ENCODE measurements at regions not wholly inside any gene's neighbourhood (a gene's known extent, or its start where the extent isn't known, plus 50 kb on each side); places are given as distances from the start of the nearest gene placed in this dataset.
"Not testable (repeated sequence)": the region's sequence is repeated elsewhere in the genome, so short reads cannot be mapped to it uniquely, and the experiment has no call there.

- H3K27me3 ChIP-seq = no peaks in the 10 kb centered on the region
- TF ChIP-seq POLR2A (IDR thresholded peaks at IDR 0.05) (no peak), CTCF (IDR thresholded peaks at IDR 0.05) (no peak)
- WGBS, 2 donors = 65 to 77% methylated on average over 2 of the region's 2 CpGs
- H3K4me1 ChIP-seq = no peaks in the 10 kb centered on the region
- no peak overlapping the region for H3K4me3 ChIP-seq (replicated peaks in 1 of 3)
- H3K27ac ChIP-seq = no peak overlapping the region
- DNase-seq = no peak
- H3K36me3 ChIP-seq = no peaks in the 10 kb centered on the region
- intact Hi-C loops (cut with DNase I) = no loop called here
- H3K9me3 ChIP-seq = no peaks in the 10 kb centered on the region
Observed at GRCh38 chr17:20926532-20926931, 116.3 kb downstream of the USP22 start.

DNA sequence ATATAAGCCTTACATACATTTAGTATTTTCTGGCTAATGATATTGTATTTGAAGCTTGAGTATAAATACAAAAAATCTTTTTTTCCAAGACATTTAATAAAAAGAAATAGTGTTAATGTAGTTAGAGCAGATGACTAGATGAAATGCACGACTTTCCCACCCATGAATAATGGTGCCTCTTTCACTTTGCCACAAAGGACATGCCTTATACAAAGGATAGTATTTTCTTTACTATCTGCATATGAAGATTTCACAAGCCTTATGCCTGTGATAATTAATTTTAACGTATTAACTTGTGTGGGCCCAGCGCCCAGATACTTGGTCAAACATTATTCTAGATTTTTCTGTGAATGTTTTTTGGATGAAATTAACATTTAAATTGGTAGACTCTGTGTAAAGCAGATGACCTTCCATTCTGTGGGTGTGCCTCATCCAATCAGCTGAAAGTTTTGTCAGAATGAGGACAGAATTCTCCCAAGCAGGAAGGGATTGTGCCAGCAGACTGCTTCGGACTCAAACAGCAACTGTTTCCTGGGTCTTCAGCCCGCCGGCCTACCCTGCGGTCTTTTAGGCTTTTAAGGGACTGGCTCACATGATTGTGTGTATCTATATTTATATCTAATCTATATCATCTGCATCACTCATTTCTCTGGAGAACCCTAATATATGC, 115.4 kb downstream of the USP22 start:
- intact Hi-C loops (cut with DNase I) = no loop called here
- Histone ChIP-seq H3K4me3 (replicated peaks in 1 of 3) (no peak overlapping the region), H3K36me3 (no peaks in the 10 kb centered on the region), H3K27ac (no peak overlapping the region), H3K9me3 (no peaks in the 10 kb centered on the region), H3K27me3 (no peaks in the 10 kb centered on the region), H3K4me1 (no peaks in the 10 kb centered on the region)
- TF ChIP-seq CTCF (IDR thresholded peaks at IDR 0.05) (no peak), POLR2A (IDR thresholded peaks at IDR 0.05) (no peak)
- WGBS, 2 donors = 78 to 86% methylated on average over 7 of the region's 7 CpGs
- no peak for DNase-seq

DNA sequence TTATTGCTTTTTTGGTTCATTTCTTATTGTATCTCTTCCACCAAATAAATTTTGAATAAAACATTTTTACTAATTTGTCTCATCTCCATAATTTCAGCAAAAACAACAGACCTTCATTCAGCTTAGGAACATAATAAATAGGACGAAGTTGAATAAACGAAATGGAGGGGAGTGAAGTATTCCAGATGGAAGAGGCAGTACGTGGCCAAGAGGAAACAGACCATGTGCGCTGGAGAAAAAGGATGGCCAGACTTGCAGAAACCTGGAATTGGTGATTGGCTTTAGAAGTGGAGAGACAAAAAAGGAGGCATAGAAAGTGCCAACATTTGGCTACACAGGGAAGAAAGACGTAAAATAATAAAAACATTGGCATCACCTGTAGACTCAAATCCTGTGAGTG, 113.5 kb downstream of the USP22 start:
- Histone ChIP-seq H3K36me3 (no peaks in the 10 kb centered on the region), H3K27me3 (no peaks in the 10 kb centered on the region), H3K9me3 (no peaks in the 10 kb centered on the region), H3K27ac (no peak overlapping the region), H3K4me1 (no peaks in the 10 kb centered on the region), H3K4me3 (replicated peaks in 1 of 3) (no peak overlapping the region)
- no peak for DNase-seq
- TF ChIP-seq POLR2A (IDR thresholded peaks at IDR 0.05) (no peak), CTCF (IDR thresholded peaks at IDR 0.05) (no peak)
- intact Hi-C loops (cut with DNase I) = no loop called here
- WGBS, 2 donors = 82 to 87% methylated on average over 5 of the region's 5 CpGs

- DNase-seq = no peak
- Histone ChIP-seq H3K9me3 (no peaks in the 10 kb centered on the region), H3K27me3 (no peaks in the 10 kb centered on the region), H3K4me3 (replicated peaks in 1 of 3) (no peak overlapping the region), H3K27ac (no peak overlapping the region), H3K36me3 (no peaks in the 10 kb centered on the region), H3K4me1 (peaks cover 0 to 2% of the 10 kb centered on the region in 2 donors)
- TF ChIP-seq CTCF (IDR thresholded peaks at IDR 0.05) = no peak
- WGBS, 2 donors = 88 to 90% methylated on average over 5 of the region's 5 CpGs
- intact Hi-C loops (cut with DNase I) = no loop called here
Observed at GRCh38 chr17:20930081-20930760, 112.6 kb downstream of the USP22 start.

GRCh38 chr17:20933040-20933439, 109.8 kb downstream of the USP22 start:
- H3K27me3 ChIP-seq; H3K9me3 ChIP-seq; H3K36me3 ChIP-seq; DNase-seq; H3K27ac ChIP-seq; intact Hi-C loops (cut with DNase I); H3K4me3 ChIP-seq (replicated peaks in 1 of 3): not testable (repeated sequence)
- WGBS, 2 donors = 91 to 99% methylated on average over 3 of the region's 3 CpGs
- peaks cover 0 to 11% of the 10 kb centered on the region in 2 donors for H3K4me1 ChIP-seq
